ENCODE measurements at regions not wholly inside any gene's neighbourhood (a gene's known extent, or its start where the extent isn't known, plus 50 kb on each side); places are given as distances from the start of the nearest gene placed in this dataset.

DNA sequence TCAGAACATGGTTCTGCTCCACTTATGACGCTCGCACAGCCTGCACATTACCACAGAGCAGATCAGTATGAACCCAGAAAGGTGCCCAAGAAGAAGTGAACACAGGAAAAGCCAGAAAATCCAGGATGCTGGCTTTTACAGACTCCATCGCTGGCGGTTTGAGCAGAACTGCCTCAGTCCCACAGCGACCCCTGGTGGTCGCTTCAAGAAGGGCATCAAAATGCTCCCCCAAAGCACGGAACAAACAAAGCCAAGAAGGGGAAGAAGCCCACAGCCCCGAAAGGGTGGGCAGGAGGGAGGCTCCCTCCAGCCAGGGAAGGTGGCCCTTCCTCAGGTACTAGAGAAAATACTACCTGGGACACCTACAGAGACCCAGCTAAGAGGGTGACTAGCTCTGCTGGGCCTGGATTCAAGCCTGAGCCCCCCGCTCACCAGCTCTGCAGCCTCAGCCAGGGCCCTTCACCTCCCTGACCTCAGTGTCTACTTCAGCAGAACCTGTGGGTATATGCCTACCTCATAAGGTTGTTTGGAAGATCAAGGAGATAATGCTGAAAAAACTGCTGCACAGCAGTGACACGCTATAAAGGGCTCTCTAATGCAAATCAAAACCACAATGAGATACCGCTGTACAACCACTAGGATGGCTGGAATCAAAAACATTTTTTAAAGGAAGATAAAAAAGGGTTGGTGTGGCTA lies 98.1 kb downstream of the NCOR2 start:
- TF ChIP-seq EZH2phosphoT487 (IDR thresholded peaks at IDR 0.05; ENCODE audit: insufficient read depth, low read depth) (no peak), EZH2 (IDR thresholded peaks at IDR 0.05; ENCODE audit: insufficient read depth, poor library complexity, severe bottlenecking) (no peak)

All from GM23248 (cell line).